HG03108 (cell line): ENCODE measurements at regions not wholly inside any gene's neighbourhood (a gene's known extent, or its start where the extent isn't known, plus 50 kb on each side); places are given as distances from the start of the nearest gene placed in this dataset.

Source experiments
- ATAC-seq: cut with Tn5 transposase; IDR thresholded peaks from one replicate; pipeline ENCODE4 v1.9.1; 2021; ENCODE audit warnings: moderate library complexity; ENCODE audit not compliant: unreplicated experiment

DNA sequence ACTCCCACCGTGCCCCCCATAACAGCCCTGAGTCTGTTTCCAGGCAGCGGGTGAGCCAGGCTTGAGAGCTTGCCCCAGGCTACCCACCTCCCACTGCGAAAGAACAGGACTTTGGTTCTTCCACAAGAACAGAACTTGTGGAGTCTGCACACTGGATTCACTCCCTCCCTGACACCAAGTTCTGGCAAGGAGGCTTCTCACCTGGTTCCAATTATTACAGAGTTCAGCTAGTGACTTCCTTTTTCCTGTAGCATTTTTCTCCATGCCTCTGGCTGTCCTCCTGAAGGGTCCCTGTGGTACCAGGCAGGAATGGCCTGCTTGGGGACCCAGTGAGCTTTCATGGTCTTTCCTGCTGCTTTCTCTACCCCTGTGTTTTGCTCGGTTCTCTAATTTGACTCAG lies 208.6 kb upstream of the SFRP2 start:
- no peak for ATAC-seq

DNA sequence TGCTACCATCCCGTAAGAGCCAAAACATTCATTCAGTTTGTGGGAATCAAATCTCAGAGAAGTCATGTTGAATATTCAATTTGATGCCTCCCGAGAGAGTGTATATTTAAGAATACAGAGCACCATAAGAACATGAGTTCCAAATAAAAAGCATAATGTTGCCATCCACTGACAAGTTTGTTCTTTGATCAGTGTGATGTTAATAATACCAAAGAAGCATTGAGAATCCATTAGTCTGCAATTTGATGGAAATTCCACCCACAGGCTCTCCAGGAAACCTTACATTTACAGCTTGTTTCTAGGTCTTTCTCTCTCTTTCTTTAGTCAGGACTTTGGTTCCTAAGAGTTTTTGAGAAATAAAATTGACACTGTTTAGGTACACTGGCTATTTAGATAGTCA lies 200.6 kb upstream of the SFRP2 start:
- no peak for ATAC-seq

- ATAC-seq: no peak
Observed at GRCh38 chr4:153988492-153989363, 199.8 kb upstream of the SFRP2 start.

GRCh38 chr4:153987291-153987690 lies 198.4 kb upstream of the SFRP2 start:
- ATAC-seq: no peak

DNA sequence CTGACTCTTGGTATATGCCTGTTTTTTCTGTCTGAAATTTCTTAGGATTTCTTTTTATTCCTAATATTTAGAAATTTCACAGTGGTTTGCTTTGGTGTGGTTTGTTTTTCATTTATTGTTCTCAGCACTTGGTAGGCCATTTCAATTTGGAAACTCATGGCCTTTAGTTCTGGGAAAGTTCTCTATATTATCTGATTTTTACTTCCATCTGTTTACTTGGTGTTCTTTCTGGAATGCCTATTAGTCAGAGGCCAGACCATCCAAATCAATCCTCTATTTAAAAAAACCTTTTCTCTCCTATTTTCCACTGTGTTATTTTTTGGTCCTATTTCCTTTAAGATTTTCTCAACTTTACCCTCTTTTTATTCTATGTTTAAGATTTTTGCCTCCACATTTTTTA lies 188.1 kb upstream of the SFRP2 start:
- no peak for ATAC-seq

- ATAC-seq: no peak
Observed at GRCh38 chr4:153974452-153974851, 185.6 kb upstream of the SFRP2 start.

- ATAC-seq: no peak
Observed at GRCh38 chr4:153973942-153974341, 185.1 kb upstream of the SFRP2 start.

DNA sequence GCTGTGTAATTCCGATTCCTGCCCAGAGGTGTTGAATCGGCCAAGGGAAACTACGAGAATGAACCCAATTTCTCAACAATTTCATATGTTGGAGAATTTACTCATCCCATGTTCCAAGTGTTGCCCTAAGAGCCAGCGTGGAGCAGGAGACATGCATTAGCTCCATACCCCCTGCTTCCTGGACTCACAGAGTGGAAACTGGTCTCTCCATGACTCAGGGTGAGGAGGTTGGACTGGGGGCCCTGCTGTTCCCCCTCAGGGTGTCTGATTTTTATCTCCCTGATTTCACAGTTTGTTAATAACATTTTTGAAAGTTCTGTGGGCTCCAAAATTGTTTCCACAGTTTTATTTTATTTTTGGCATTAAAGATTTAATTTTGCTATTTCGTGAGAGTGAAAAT lies 183.0 kb upstream of the SFRP2 start:
- no peak for ATAC-seq

- no peak for ATAC-seq
Observed at GRCh38 chr4:153970169-153970568, 181.3 kb upstream of the SFRP2 start.

- ATAC-seq: no peak
Observed at GRCh38 chr4:153969542-153969941, 180.7 kb upstream of the SFRP2 start.

DNA sequence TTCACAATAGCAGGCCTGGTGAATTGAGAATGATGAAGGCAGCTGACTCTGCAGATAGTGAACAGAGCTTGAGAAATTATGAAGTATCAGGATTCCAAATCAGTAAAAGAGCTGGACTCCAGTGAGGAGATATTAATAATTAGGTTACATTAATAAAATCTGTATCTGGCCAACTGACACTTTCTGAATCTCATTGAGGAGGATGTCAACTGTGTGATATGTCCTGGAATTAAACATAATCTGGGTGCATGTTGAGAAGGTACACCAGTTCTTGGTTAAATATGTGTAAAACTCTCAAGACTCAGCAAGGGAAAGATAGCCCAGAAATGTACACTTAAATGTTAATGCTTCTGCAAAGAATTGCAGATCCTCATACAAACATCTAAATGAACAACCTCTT lies 177.8 kb upstream of the SFRP2 start:
- no peak for ATAC-seq

GRCh38 chr4:153963216-153963615 lies 174.3 kb upstream of the SFRP2 start:
- ATAC-seq: no peak

GRCh38 chr4:153962311-153963039 lies 173.6 kb upstream of the SFRP2 start:
- ATAC-seq: no peak

GRCh38 chr4:153955327-153955726 lies 166.4 kb upstream of the SFRP2 start:
- ATAC-seq: no peak

DNA sequence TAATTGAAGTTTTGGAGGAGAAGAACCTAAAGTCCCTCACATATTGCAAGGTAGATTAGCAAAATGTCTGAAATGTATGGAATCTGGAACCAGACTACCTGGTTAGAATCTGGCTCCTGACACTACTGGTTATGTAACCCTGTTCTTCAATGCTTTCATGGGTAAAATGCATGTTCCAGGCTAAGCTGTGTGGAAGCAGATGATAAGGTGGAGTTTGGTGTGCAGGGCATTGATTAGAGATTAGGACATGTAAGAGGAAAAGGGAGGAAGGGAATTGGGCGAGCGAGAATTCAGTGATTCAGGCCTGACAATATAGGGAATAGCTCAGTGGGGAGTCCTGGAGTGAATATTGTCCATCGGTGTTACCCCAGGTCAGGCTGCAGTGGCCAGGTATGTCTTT lies 165.8 kb upstream of the SFRP2 start:
- ATAC-seq: no peak

DNA sequence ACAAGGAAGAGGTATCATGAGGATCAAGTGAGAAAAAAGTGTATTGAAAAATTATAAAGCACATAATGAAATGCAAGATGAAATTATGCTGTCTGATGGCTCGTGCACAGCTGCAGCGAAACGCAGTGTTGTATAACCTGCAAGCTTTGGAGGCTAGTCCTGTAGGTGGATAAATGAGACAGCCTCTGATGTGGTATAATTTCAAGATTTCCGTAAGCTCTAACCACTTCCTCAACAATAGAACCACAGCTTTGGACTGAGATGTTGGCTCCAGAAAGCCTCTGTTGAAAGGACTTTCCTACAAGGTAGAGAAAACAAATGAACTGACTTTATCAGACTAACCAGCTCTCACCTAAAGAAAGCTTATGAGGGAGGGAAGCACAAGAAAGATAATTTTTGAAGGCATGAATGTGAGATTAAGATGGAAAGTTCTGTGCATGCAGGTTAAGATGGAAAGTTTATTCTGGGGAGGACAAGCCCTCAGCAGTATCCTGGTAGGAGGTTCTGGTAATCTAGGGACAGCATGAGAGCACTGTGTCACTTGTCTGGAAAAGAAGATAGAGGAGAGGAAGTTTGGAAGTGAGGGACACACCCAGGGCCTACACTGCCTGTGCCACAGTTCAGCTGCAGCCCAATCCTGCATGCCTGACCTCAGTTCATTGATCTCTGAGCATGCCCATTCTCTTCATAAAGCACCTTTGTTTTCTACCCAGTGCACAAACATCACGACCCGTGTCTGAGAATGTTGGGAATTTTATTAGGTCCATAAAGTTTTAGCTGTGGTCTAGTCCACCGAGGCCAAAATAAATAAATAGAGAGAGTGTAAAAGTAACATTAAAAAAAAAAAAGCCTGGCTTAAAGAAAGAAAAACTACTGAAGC lies 161.5 kb upstream of the SFRP2 start:
- no peak for ATAC-seq

- ATAC-seq: no peak
Observed at GRCh38 chr4:153948041-153948440, 159.2 kb upstream of the SFRP2 start.

GRCh38 chr4:153947124-153947523 lies 158.2 kb upstream of the SFRP2 start:
- ATAC-seq: no peak

DNA sequence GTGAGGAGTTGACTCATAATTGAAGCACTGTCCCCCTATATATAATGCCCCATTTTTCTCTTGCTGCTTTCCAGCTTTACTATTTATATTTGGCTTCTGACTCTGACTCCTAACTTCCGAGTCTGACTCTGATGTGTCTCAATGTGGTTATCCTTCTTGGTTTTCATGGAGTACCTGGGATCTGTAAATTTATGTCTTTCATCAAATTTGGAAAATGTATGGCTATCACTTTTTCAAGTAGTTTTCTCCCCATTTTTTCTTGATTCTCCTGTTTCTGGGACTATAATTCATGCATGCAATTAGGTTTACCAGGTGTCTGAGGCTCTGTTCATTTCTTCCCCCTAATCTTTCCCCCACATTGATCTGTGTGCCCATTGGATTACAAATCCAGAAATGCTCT lies 156.8 kb upstream of the SFRP2 start:
- ATAC-seq: no peak

DNA sequence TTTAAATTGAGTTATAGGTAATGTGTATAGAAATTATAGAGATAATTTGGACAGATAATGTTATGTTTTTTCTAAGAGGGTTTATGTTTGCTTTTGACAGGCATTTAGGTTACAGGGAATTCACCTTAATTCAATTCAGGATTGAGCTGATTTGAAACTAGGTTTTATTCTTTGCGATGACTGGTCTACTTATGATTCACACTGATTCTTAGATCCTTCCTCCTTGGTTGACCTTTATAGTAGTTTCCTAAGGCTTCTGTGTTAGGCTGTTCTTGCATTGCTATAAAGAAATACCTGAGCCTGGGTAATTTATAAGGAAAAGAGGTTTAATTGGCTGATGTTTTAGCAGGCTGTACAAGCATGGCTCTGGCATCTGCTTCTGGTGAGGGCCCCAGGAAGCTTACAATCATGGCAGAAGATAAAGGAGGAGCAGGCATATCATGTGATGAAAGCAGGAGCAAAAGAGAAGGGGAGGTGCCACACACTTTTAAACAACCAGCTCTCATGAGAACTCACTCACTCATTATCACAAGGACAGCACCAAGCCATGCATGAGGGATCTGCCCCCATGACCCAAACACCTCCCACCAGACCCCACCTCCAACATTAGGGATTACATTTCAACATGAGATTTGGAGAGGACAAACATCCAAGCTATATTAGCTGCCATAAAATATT lies 155.0 kb upstream of the SFRP2 start:
- no peak for ATAC-seq

- ATAC-seq: no peak
Observed at GRCh38 chr4:153940916-153941315, 152.0 kb upstream of the SFRP2 start.
